Astrocyte (in vitro differentiated cells and primary cell): ENCODE measurements at regions not wholly inside any gene's neighbourhood (a gene's known extent, or its start where the extent isn't known, plus 50 kb on each side); places are given as distances from the start of the nearest gene placed in this dataset.
A peak's percentile ranks its signal among the peaks of the same experiment; 100 is the strongest.

Source experiments
- DNase-seq: peaks from one replicate; pipeline ENCODE4 v3.0.0-alpha.2; 2010; ENCODE audit warnings: low read depth
- FAIRE-seq: peaks from 2 replicates; lab custom pipeline; 2011; peaks lifted over from hg19 to GRCh38; lab: Jason Lieb, UNC
- H2AFZ ChIP-seq: 2 replicates; pipeline ENCODE4 v1.6.0; 2012; ENCODE audit warnings: low read depth, low read length, inconsistent platforms
- H3K27ac ChIP-seq: 2 replicates; pipeline ENCODE4 v1.5.1; 2011; ENCODE audit warnings: low read depth, low read length, inconsistent platforms
- H3K27me3 ChIP-seq: 2 replicates; pipeline ENCODE4 v1.6.0; 2011; ENCODE audit warnings: low read length, inconsistent platforms; ENCODE audit not compliant: insufficient read depth
- H3K36me3 ChIP-seq: 2 replicates; pipeline ENCODE4 v1.5.1; 2011; ENCODE audit warnings: low read length, inconsistent platforms; ENCODE audit not compliant: insufficient read depth
- H3K4me1 ChIP-seq: 2 replicates; pipeline ENCODE4 v1.5.1; 2011; ENCODE audit warnings: low read length, inconsistent platforms; ENCODE audit not compliant: insufficient read depth
- H3K4me2 ChIP-seq: 2 replicates; pipeline ENCODE4 v1.6.0; 2012; ENCODE audit warnings: low read length, inconsistent platforms
- H3K4me3 ChIP-seq: 2 replicates; pipeline ENCODE4 v1.5.1; 2011; ENCODE audit warnings: low read depth, mild to moderate bottlenecking, low read length, inconsistent platforms; ENCODE audit not compliant: insufficient read depth
- H3K79me2 ChIP-seq: 2 replicates; pipeline ENCODE4 v1.6.0; 2012; ENCODE audit warnings: mild to moderate bottlenecking, low read length, inconsistent platforms; ENCODE audit not compliant: insufficient read depth
- H3K9ac ChIP-seq: 2 replicates; pipeline ENCODE4 v1.6.0; 2012; ENCODE audit warnings: mild to moderate bottlenecking, low read length, inconsistent platforms
- H3K9me3 ChIP-seq: 2 replicates; pipeline ENCODE4 v1.5.1; 2012; ENCODE audit warnings: low read depth, mild to moderate bottlenecking, low read length, inconsistent platforms; ENCODE audit not compliant: insufficient read depth
- H4K20me1 ChIP-seq: 2 replicates; pipeline ENCODE4 v1.6.0; 2012; ENCODE audit warnings: low read length, inconsistent platforms; ENCODE audit not compliant: insufficient read depth
- H3K27ac Mint-ChIP-seq: one replicate; pipeline ENCODE4 v1.8.0; 2021; ENCODE audit warnings: mild to moderate bottlenecking, mixed read lengths; ENCODE audit not compliant: unreplicated experiment
- H3K27me3 Mint-ChIP-seq: one replicate; pipeline ENCODE4 v1.8.0; 2021; ENCODE audit warnings: low read depth, mixed read lengths; ENCODE audit not compliant: unreplicated experiment
- H3K36me3 Mint-ChIP-seq: one replicate; pipeline ENCODE4 v1.8.0; 2021; ENCODE audit warnings: low read depth, mixed read lengths; ENCODE audit not compliant: unreplicated experiment
- H3K4me1 Mint-ChIP-seq: one replicate; pipeline ENCODE4 v1.8.0; 2021; ENCODE audit warnings: low read depth, mixed read lengths; ENCODE audit not compliant: unreplicated experiment
- H3K4me3 Mint-ChIP-seq: one replicate; pipeline ENCODE4 v1.8.0; 2021; ENCODE audit warnings: mild to moderate bottlenecking, moderate library complexity, mixed read lengths; ENCODE audit not compliant: unreplicated experiment
- H3K9me3 Mint-ChIP-seq: one replicate; pipeline ENCODE4 v1.8.0; 2021; ENCODE audit warnings: mild to moderate bottlenecking, mixed read lengths; ENCODE audit not compliant: unreplicated experiment
- EZH2 ChIP-seq: IDR thresholded peaks from 2 replicates; pipeline ENCODE4 v1.6.1; 2012; ENCODE audit warnings: mild to moderate bottlenecking, low read length, inconsistent platforms; ENCODE audit not compliant: insufficient read depth
- TF ChIP-seq, protein P1 (sequence below): IDR thresholded peaks from 2 replicates; pipeline ENCODE4 v1.5.1; 2011; ENCODE audit warnings: low read depth, mild to moderate bottlenecking, inconsistent platforms, low read length, moderate library complexity; ENCODE audit not compliant: insufficient read depth

DNA sequence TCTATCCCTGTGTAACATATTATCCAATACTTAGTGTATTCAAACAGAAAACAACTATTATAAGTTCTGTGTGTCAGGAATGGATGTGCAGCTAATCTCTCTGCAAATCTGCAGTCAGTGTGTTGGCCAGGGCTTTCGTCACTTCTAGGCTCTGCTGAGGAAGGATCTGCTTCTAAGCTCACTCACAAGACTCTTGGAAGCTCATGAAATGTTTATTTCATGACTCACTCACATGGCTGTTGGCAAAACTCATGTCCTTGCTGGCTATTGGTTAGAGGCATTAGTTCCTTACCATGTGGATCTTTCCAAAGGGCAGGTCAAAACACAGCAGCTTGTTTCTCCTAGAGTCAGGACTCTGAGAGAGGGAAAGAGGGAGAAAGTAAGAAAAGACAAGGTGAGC lies 367.4 kb upstream of the SMARCA2 start:
- H3K79me2 ChIP-seq, result no peaks in the 10 kb centered on the region
- H3K36me3 ChIP-seq, result no peaks in the 10 kb centered on the region
- no peak overlapping the region for H3K4me2 ChIP-seq
- TF ChIP-seq EZH2, result no peak
- TF ChIP-seq, protein P1, sequence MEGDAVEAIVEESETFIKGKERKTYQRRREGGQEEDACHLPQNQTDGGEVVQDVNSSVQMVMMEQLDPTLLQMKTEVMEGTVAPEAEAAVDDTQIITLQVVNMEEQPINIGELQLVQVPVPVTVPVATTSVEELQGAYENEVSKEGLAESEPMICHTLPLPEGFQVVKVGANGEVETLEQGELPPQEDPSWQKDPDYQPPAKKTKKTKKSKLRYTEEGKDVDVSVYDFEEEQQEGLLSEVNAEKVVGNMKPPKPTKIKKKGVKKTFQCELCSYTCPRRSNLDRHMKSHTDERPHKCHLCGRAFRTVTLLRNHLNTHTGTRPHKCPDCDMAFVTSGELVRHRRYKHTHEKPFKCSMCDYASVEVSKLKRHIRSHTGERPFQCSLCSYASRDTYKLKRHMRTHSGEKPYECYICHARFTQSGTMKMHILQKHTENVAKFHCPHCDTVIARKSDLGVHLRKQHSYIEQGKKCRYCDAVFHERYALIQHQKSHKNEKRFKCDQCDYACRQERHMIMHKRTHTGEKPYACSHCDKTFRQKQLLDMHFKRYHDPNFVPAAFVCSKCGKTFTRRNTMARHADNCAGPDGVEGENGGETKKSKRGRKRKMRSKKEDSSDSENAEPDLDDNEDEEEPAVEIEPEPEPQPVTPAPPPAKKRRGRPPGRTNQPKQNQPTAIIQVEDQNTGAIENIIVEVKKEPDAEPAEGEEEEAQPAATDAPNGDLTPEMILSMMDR, result no peak
- no peak overlapping the region for H3K9ac ChIP-seq
- no peak for FAIRE-seq
- H3K27me3 ChIP-seq, result no peaks in the 10 kb centered on the region
- H3K27ac ChIP-seq, result no peak overlapping the region
- Mint-ChIP-seq H3K4me3 (no peak overlapping the region), H3K36me3 (no peaks in the 10 kb centered on the region), H3K27ac (peak overlapping the region; percentile 68), H3K9me3 (no peaks in the 10 kb centered on the region), H3K27me3 (no peaks in the 10 kb centered on the region), H3K4me1 (peaks cover 6% of the 10 kb centered on the region)
- H4K20me1 ChIP-seq, result no peaks in the 10 kb centered on the region
- DNase-seq, result no peak
- H3K4me3 ChIP-seq, result no peak overlapping the region
- H3K4me1 ChIP-seq, result no peaks in the 10 kb centered on the region
- H3K9me3 ChIP-seq, result no peaks in the 10 kb centered on the region
- H2AFZ ChIP-seq, result no peak overlapping the region

DNA sequence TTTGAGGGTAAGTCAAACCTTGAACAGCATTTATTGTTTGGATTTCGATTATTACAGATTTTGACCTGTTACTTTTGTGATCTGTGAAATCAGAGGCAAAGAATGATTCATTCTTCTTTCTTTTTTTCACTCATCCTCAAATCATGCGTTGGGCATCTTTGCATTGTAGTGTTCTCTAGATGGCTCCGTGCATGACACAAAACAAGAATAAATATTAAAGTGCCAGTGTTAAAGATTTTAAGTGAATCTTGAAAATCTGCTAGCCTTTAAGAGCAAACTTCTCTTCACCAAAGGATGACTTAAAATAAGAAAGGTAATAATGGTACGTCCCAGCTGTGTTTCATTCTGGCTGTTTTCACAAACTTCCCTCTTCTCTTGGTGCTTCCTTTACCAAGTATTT lies 361.9 kb upstream of the SMARCA2 start:
- no peaks in the 10 kb centered on the region for H3K27me3 ChIP-seq
- no peaks in the 10 kb centered on the region for H3K79me2 ChIP-seq
- H3K9ac ChIP-seq, result no peak overlapping the region
- no peaks in the 10 kb centered on the region for H4K20me1 ChIP-seq
- Mint-ChIP-seq H3K4me3 (no peak overlapping the region), H3K4me1 (no peaks in the 10 kb centered on the region), H3K27me3 (no peaks in the 10 kb centered on the region), H3K36me3 (no peaks in the 10 kb centered on the region), H3K27ac (no peak overlapping the region), H3K9me3 (no peaks in the 10 kb centered on the region)
- H3K4me2 ChIP-seq, result no peak overlapping the region
- H3K4me1 ChIP-seq, result no peaks in the 10 kb centered on the region
- FAIRE-seq (no peak), DNase-seq (no peak)
- H3K36me3 ChIP-seq, result no peaks in the 10 kb centered on the region
- no peak overlapping the region for H3K4me3 ChIP-seq
- TF ChIP-seq, protein P1, result no peak
- TF ChIP-seq EZH2, result no peak
- no peak overlapping the region for H2AFZ ChIP-seq
- H3K27ac ChIP-seq, result no peak overlapping the region
- H3K9me3 ChIP-seq, result peaks cover 2% of the 10 kb centered on the region

GRCh38 chr9:1658661-1659362 lies 356.3 kb upstream of the SMARCA2 start:
- Histone ChIP-seq H3K9ac (no peak overlapping the region), H3K4me1 (no peaks in the 10 kb centered on the region), H3K27me3 (no peaks in the 10 kb centered on the region), H2AFZ (no peak overlapping the region), H3K79me2 (no peaks in the 10 kb centered on the region), H4K20me1 (no peaks in the 10 kb centered on the region), H3K36me3 (no peaks in the 10 kb centered on the region), H3K4me3 (no peak overlapping the region), H3K4me2 (no peak overlapping the region), H3K27ac (no peak overlapping the region), H3K9me3 (peaks cover 8% of the 10 kb centered on the region)
- Mint-ChIP-seq H3K36me3 (no peaks in the 10 kb centered on the region), H3K9me3 (no peaks in the 10 kb centered on the region), H3K4me3 (no peak overlapping the region), H3K4me1 (no peaks in the 10 kb centered on the region), H3K27me3 (no peaks in the 10 kb centered on the region), H3K27ac (no peak overlapping the region)
- TF ChIP-seq, protein P1, result no peak
- no peak for TF ChIP-seq EZH2
- FAIRE-seq (no peak), DNase-seq (no peak)
